GM12892 (cell line): ENCODE measurements at regions not wholly inside any gene's neighbourhood (a gene's known extent, or its start where the extent isn't known, plus 50 kb on each side); places are given as distances from the start of the nearest gene placed in this dataset.

Experiments used
- POLR2A ChIP-seq: IDR thresholded peaks from 2 replicates; pipeline ENCODE4 v1.6.1; 2011; ENCODE audit warnings: low read depth, low read length, control low read depth
- POLR2AphosphoS5 ChIP-seq: IDR thresholded peaks from 2 replicates; pipeline ENCODE4 v1.6.1; 2011; ENCODE audit warnings: low read depth, low read length, control low read depth
- TAF1 ChIP-seq: IDR thresholded peaks from 2 replicates; pipeline ENCODE4 v1.6.1; 2011; ENCODE audit warnings: low read depth, mild to moderate bottlenecking, control low read depth, low read length, borderline replicate concordance

DNA sequence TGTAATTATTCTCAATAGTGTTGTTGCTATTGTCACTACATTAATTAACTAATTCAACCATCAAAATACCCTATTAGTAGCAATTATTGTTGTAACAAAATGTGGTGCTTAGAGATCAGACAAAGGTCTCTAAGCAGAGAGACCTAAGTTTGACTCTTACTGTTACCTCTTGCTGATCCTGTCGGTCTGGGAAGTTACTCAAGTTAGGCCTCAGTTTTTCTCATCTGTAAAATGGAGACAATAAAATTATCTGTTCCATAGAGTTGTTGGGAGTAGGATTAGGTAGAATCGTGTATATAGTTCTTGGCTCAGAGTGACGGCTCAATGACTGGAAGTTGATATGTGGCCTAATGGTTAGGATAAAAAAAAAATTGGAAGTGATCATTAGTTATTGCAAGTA lies 69.8 kb upstream of the ARL8B start:
- TF ChIP-seq TAF1, result no peak
- no peak for TF ChIP-seq POLR2AphosphoS5
- TF ChIP-seq POLR2A, result no peak
